ENCODE measurements at regions not wholly inside any gene's neighbourhood (a gene's known extent, or its start where the extent isn't known, plus 50 kb on each side); places are given as distances from the start of the nearest gene placed in this dataset.
"Not testable (repeated sequence)": the region's sequence is repeated elsewhere in the genome, so short reads cannot be mapped to it uniquely, and the experiment has no call there.

DNA sequence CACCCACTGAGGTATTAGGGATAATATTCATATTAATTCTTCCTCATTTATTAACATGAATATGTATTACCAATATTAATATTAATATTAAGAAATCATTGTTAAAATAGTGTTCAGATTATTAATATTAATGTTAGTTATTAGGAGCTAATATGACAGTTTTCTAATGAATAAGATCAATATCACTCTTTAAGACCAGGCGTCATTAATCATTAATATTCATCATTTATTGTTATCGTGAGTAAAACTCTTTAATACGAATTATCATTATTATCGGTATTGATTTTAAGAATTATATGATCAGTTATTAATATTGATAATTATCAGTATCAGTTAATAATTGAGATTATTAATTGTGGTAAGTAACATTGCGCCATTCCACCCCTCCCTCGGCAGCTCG, 101.0 kb upstream of the HMX1 start:
- not testable (repeated sequence) for DNase-seq (ENCODE audit: low spot score)

DNA sequence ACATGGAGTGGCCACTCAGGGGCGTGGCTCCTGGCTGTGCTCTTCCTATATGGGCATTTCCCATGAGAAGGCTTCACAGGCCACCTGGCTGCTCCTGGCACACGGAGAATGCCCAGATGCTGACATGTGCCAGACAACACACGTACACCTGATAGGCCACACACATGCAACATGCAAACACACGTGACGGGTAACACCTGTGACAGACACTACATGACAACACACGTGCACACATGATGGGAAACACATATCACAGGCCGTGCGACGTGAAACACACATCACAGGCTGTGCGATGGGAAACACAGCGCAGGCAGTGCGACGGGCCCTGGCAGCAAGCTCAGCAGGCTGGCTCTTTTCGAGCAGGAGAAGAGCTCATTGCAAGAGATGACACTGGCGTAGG, 94.3 kb upstream of the HMX1 start:
- not testable (repeated sequence) for DNase-seq (ENCODE audit: low spot score)

- DNase-seq (ENCODE audit: low spot score): not testable (repeated sequence)
Observed at GRCh38 chr4:8964201-8964788, 92.7 kb upstream of the HMX1 start.

DNA sequence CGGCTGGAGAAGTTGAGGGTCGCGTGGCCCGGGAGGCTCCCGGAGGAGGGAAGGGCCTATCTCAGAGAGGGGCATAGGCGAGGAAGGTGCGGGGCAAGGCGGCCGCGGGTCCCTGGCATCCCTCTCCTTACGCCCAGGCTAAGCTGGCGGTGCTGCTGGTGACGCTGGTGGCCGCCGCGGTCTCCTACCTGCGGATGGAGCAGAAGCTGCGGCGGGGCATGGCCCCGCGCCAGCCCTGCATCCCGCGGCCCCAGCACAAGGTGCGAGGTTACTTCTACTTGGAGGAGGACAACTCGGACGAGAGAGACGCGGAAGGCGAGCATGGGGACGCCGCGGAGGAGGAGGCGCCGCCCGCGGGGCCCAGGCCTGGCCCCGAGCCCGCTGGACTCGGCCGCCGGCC, 91.9 kb upstream of the HMX1 start:
- DNase-seq (ENCODE audit: low spot score): not testable (repeated sequence)

GRCh38 chr4:8961343-8961742, 89.7 kb upstream of the HMX1 start:
- peak; percentile 64 for DNase-seq (ENCODE audit: low spot score)

DNA sequence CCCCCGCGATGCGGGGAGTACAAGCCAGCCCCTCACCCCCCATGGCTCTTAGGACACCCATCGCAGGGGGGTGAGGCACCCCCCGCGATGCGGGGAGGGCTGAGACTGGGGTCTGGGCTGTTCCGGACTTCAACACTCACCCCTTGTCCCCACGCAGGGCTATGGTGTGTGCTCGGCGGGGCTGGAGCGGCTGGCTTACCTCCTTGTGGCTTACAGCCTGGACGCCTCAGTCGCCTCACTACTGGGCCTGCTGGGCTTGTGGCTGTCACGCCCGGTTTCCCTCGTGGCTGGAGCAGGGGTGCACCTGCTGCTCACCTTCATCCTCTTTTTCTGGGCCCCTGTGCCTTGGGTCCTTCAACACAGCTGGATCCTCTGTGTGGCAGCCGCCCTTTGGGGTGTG, 87.8 kb upstream of the HMX1 start:
- DNase-seq (ENCODE audit: low spot score): not testable (repeated sequence)

DNA sequence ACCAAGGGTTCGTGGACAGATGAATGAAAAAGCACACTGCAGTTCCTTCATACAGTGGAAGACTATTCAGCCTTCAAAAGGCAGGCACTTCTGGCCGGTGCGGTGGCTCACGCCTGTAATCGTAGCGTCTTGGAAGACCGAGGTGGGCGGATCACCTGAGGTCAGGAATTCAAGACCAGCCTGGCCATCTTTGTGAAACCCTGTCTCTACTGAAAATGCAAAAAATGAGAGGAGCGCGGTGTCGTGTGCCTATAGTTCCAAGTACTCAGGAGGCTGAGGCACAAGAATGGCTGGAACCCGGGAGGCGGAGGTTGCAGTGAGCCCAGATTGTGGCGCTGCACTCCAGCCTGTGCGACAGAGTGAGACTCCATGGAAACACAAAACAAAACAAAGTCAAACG, 82.4 kb upstream of the HMX1 start:
- not testable (repeated sequence) for DNase-seq (ENCODE audit: low spot score)

DNA sequence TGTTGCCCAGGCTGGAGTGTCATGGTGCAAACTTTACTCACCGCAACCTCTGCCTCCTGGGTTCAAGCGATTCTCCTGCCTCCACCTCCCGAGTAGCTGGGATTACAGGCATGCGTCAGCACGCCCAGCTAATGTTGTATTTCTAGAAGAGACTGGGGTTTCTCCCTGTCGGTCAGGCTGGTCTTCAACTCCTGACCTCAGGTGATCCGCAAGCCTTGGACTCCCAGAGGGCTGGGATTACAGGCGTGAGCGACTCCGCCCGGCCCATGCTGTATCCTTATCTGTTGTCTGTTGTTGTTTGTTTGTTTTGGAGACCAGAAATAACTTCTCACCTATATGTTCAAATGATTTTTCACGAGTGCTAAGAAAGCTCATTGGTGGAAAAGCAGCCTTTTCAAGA, 81.2 kb upstream of the HMX1 start:
- DNase-seq (ENCODE audit: low spot score): not testable (repeated sequence)

- DNase-seq (ENCODE audit: low spot score): not testable (repeated sequence)
Observed at GRCh38 chr4:8952109-8952508, 80.5 kb upstream of the HMX1 start.

- not testable (repeated sequence) for DNase-seq (ENCODE audit: low spot score)
Observed at GRCh38 chr4:8945506-8945905, 73.9 kb upstream of the HMX1 start.

DNA sequence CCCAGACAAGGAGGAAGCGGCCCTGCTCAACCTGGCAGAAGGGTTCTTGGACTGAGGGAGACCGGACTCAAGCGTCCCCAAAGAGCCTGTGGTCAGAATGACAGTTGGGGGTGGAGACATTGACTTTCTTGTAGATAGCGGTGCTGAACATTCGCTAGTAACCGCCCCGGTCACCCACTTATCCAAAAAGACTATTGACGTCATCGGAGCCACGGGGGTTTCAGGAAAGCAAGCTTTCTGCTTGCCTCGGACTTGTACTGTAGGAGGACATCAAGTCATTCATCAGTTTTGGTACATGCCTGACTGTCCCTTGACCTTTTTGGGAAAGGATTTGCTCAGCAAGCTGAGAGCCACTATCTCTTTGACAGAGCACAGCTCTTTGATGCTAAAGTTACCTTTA, 71.7 kb upstream of the HMX1 start:
- not testable (repeated sequence) for DNase-seq (ENCODE audit: low spot score)

DNA sequence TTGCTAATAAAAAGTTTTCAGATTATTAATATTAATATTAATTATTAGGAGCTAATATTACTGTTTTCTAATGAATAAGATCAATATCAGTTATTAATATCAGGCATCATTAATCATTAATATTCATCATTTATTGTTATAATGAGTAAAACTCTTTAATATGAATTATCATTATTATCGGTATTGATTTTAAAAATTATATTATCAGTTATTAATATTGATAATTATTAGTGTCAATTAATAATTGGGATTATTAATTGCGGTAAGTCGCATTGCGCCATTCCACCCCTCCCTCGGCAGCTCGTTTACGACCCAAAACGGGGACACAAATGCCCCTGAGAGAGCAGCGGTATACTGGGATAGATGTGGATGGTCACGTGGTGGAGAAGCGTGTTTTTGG, 70.4 kb upstream of the HMX1 start:
- DNase-seq (ENCODE audit: low spot score): not testable (repeated sequence)

DNA sequence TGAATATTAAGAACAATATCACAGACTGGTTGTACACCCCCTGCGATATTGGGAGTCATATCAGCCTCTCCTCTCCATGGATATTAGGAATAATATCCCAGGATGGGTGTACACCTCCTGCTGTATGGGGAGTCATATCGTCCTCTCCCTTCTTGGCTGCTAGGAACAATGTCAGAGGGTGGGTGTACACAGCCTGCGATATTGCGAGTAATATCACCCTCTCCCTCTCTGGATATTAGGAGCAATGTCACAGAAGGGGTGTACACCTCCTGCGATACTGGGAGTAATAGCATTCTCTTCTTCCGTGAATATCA, 69.8 kb upstream of the HMX1 start:
- not testable (repeated sequence) for DNase-seq (ENCODE audit: low spot score)

DNA sequence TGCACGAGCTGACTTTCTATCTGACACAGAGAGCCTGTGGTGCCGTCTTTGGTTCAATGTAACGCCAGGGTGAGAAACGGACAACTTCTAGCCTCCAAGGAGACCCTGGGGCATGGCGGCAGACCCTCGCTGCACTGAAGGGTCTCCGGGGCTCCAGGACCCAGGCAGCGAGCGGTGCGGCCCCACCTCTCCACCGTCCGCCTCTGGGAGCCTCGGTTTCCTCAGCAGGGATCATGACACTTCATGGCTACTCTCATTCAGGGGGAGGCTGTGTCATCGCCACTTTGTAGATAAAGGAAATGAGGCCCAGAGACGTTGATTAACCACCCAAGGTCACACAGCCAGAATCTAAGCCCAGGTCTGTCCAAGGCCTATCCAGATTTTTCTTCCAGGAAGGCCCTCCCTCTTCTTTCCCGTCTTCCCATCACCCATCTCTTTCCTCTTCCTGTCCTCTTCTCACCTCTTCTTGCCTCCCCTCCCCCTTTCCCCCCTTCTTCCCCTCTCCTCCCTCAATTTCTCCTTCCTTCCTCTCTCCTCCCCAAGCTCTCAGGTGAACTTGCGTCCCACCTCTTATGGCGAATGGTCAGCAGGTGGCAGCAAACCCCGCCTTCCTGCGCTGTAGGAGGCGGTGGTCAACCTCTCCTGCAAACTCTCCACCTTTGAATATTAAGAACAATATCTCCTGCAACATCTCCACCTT, 69.3 kb upstream of the HMX1 start:
- DNase-seq (ENCODE audit: low spot score): no peak

- no peak for DNase-seq (ENCODE audit: low spot score)
Observed at GRCh38 chr4:8939840-8940742, 68.5 kb upstream of the HMX1 start.

DNA sequence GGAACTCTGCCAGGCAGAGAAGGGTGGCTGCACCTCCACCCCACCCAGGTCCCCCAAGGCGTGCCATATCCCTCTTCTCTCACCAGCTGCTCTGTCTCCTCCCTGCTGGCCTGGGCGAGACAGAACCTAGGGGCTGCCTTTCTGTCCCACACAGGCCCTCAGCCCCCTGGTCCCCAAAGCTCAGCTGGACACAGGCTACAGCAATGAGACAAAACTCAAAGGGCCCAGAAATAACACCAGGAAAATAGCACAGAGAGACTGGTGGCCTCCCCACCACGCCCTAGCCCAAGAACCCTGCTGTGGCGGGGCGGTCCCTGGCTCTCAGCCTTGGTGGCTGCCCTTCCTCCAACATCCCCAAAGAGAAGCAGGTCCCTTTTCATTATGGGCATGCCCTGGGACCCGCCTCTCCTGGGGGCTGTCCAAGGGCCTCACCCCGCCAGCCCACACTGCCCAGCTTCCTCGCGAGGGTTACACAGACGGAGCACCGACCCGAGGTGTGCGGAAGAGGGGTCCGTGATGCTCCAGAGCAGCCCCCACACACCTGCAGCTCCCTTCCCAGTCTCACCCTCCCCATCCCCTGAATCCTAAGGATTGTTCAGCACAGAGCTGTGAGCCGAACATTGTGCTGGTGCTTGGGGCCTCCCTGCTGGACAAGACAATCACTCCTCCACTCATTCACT, 67.7 kb upstream of the HMX1 start:
- DNase-seq (ENCODE audit: low spot score): no peak

GRCh38 chr4:8938623-8939022, 67.0 kb upstream of the HMX1 start:
- DNase-seq (ENCODE audit: low spot score): no peak

GRCh38 chr4:8938137-8938536, 66.5 kb upstream of the HMX1 start:
- no peak for DNase-seq (ENCODE audit: low spot score)

DNA sequence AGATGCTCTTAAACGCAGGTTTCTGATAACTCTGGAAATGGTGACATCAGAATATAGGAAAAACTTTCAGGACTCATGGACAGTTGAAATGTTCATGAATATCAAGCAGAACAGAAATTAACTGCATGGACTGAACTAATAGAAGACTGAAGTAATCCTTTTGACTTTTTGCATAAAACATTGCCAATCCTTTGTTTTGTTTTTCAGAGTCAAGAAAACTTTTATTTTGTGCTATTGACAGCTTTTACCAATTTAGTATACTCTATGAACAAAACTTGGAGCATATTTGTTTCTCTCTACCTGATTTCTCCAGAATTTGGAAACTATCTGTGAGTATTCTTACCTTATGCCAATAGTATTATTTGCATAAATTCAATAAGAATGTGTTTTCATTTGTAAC, 61.2 kb upstream of the HMX1 start:
- no peak for DNase-seq (ENCODE audit: low spot score)

- no peak for DNase-seq (ENCODE audit: low spot score)
Observed at GRCh38 chr4:8928074-8928473, 56.4 kb upstream of the HMX1 start.

- DNase-seq (ENCODE audit: low spot score): no peak
Observed at GRCh38 chr4:8922481-8922880, 50.8 kb upstream of the HMX1 start.

DNA sequence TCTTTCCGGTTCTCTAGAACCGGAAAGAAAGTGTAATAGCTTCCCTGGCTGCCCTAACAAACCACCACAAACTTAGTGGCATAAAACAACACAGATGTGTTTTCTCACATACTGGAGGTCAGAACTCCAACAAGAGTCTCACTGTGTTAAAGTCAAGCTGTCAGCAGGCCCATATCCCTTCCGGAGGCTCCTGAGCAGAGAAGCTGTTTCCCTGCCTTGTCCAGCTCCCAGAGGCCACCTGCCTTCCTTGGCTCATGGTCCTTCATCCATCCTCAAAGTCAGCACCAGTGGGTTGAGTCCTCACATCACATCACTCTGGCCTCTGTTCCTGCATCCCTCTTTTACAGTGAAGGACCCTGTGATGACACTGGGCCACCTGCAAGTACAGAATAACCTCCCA, 49.8 kb upstream of the HMX1 start:
- no peak for DNase-seq (ENCODE audit: low spot score)
